Tibial artery (tissue), 4 donors: ENCODE measurements at regions not wholly inside any gene's neighbourhood (a gene's known extent, or its start where the extent isn't known, plus 50 kb on each side); places are given as distances from the start of the nearest gene placed in this dataset.
"Not testable (repeated sequence)": the region's sequence is repeated elsewhere in the genome, so short reads cannot be mapped to it uniquely, and the experiment has no call there.

ENCODE experiments used
- DNase-seq, 2 donors: peaks; one replicate each; pipeline ENCODE4 v3.0.0-alpha.2; 2019
- H3K27ac ChIP-seq, 2 donors: fragments of 200-600 bp; sonication (generic) in 1 of 2; 1 replicate in 1 of 2; 2 replicates in 1 of 2; pipeline ENCODE4 v1.5.1; 2018 to 2019; ENCODE audit warnings: mild to moderate bottlenecking in 1 of 2
- H3K27me3 ChIP-seq, 2 donors: fragments of 200-600 bp; sonication (generic) in 1 of 2; one replicate each; pipeline versions ENCODE4 v1.5.1 to v1.6.0; 2016 to 2019
- H3K36me3 ChIP-seq, 3 donors: fragments of 200-600 bp; sonication (generic) in 2 of 3; one replicate each; pipeline ENCODE4 v1.5.1; 2016 to 2019; ENCODE audit warnings: mild to moderate bottlenecking in 2 of 3
- H3K4me1 ChIP-seq, 4 donors: fragments of 200-600 bp; sonication (generic) in 2 of 4; 1 replicate in 3 of 4; 2 replicates in 1 of 4; pipeline ENCODE4 v1.5.1; 2016 to 2019
- H3K4me3 ChIP-seq, 2 donors: fragments of 200-600 bp; sonication (generic) in 1 of 2; 1 replicate in 1 of 2; 2 replicates in 1 of 2; pipeline ENCODE4 v1.5.1; 2018 to 2019; ENCODE audit warnings: mild to moderate bottlenecking in 2 of 2
- H3K9me3 ChIP-seq, 3 donors: fragments of 200-600 bp; sonication (generic) in 1 of 3; one replicate each; pipeline ENCODE4 v1.5.1; 2016 to 2019
- CTCF ChIP-seq, 2 experiments: fragments of 200-600 bp in 1 of 2; fragments of 450-650 bp in 1 of 2; IDR thresholded peaks; one replicate each; pipeline ENCODE4 v1.5.1; 2017 to 2019; ENCODE audit warnings: antibody characterized with exemption in 2 of 2, mild to moderate bottlenecking in 1 of 2, moderate library complexity in 1 of 2
- intact Hi-C: fragments of 100-400 bp; cut with DNase I; formaldehyde crosslinking; loops from one replicate; pipeline ENCODE4 v1.15.0; 2023; ENCODE audit warnings: low total_unique reads

GRCh38 chr5:142210011-142210410 lies 101.4 kb downstream of the NDFIP1 start:
- DNase-seq = no peak
- Histone ChIP-seq H3K27ac (no peak overlapping the region), H3K27me3 (no peaks in the 10 kb centered on the region), H3K9me3 (no peaks in the 10 kb centered on the region), H3K4me3 (no peak overlapping the region), H3K4me1 (no peaks in the 10 kb centered on the region), H3K36me3 (no peaks in the 10 kb centered on the region)
- intact Hi-C loops = no loop called here
- TF ChIP-seq CTCF (IDR thresholded peaks at IDR 0.05) = no peak

GRCh38 chr5:142208777-142209312 lies 100.3 kb downstream of the NDFIP1 start:
- H3K27me3 ChIP-seq = no peaks in the 10 kb centered on the region
- H3K4me3 ChIP-seq = no peak overlapping the region
- no peaks in the 10 kb centered on the region for H3K36me3 ChIP-seq
- TF ChIP-seq CTCF (IDR thresholded peaks at IDR 0.05) = no peak
- DNase-seq = no peak
- H3K27ac ChIP-seq = no peak overlapping the region
- intact Hi-C loops = no loop called here
- no peaks in the 10 kb centered on the region for H3K4me1 ChIP-seq
- H3K9me3 ChIP-seq = no peaks in the 10 kb centered on the region

GRCh38 chr5:142208244-142208643 lies 99.7 kb downstream of the NDFIP1 start:
- H3K27ac ChIP-seq, H3K4me1 ChIP-seq, H3K36me3 ChIP-seq, intact Hi-C loops, H3K4me3 ChIP-seq, DNase-seq, H3K27me3 ChIP-seq, H3K9me3 ChIP-seq: not testable (repeated sequence)

- Histone ChIP-seq H3K4me3 (no peak overlapping the region), H3K27me3 (no peaks in the 10 kb centered on the region), H3K9me3 (no peaks in the 10 kb centered on the region), H3K4me1 (no peaks in the 10 kb centered on the region), H3K36me3 (no peaks in the 10 kb centered on the region), H3K27ac (no peak overlapping the region)
- no peak for DNase-seq
- intact Hi-C loops = no loop called here
- TF ChIP-seq CTCF (IDR thresholded peaks at IDR 0.05) = no peak
Measured at GRCh38 chr5:142206801-142207200, 98.2 kb downstream of the NDFIP1 start.

GRCh38 chr5:142204219-142204618 lies 95.6 kb downstream of the NDFIP1 start:
- no peaks in the 10 kb centered on the region for H3K27me3 ChIP-seq
- H3K9me3 ChIP-seq = no peaks in the 10 kb centered on the region
- intact Hi-C loops = no loop called here
- no peaks in the 10 kb centered on the region for H3K4me1 ChIP-seq
- H3K36me3 ChIP-seq = no peaks in the 10 kb centered on the region
- no peak overlapping the region for H3K27ac ChIP-seq
- DNase-seq = no peak
- H3K4me3 ChIP-seq = no peak overlapping the region
- TF ChIP-seq CTCF (IDR thresholded peaks at IDR 0.05) = no peak
